PC-9 (cell line): ENCODE measurements at regions not wholly inside any gene's neighbourhood (a gene's known extent, or its start where the extent isn't known, plus 50 kb on each side); places are given as distances from the start of the nearest gene placed in this dataset.

Experiments used
- BruUV-seq: library from RNA; stranded (reverse); fragments of 400-500 nt; replicated peaks from 2 replicates; lab custom pipeline; 2021; lab: Mats Ljungman, UMichigan
- CTCF ChIA-PET: fragments of 300-600 bp; sonication (Branson Sonifier 250); formaldehyde crosslinking; loops from one replicate; lab custom pipeline; 2022; ENCODE audit warnings: antibody characterized with exemption; lab: Charles Lee
- POLR2A ChIA-PET: fragments of 300-600 bp; sonication (Branson Sonifier 250); formaldehyde crosslinking; loops from one replicate; lab custom pipeline; 2022; ENCODE audit warnings: antibody characterized with exemption; ENCODE audit not compliant: unreplicated experiment; lab: Charles Lee
- DNase-seq, 2 experiments: peaks; one replicate each; pipeline versions ENCODE4 v3.0.0 to v3.0.0-alpha.2; 2015 to 2022; ENCODE audit warnings: mixed read lengths in 1 of 2
- H2AFZ ChIP-seq: fragments of 200-600 bp; sonication (generic); 2 replicates; pipeline ENCODE4 v1.8.1; 2017; ENCODE audit warnings: antibody characterized with exemption
- H3F3A ChIP-seq: fragments of 200-600 bp; sonication (generic); 2 replicates; pipeline ENCODE4 v1.8.1; 2017; ENCODE audit warnings: antibody characterized with exemption, mild to moderate bottlenecking, low read depth; ENCODE audit not compliant: insufficient read depth
- H3K27ac ChIP-seq: fragments of 200-600 bp; sonication (generic); 2 replicates; pipeline ENCODE4 v1.6.1; 2016; ENCODE audit warnings: mixed run types
- H3K27me3 ChIP-seq: fragments of 200-600 bp; sonication (generic); 2 replicates; pipeline ENCODE4 v1.6.1; 2016; ENCODE audit warnings: low read depth, mixed run types; ENCODE audit not compliant: insufficient read depth
- H3K36me3 ChIP-seq: fragments of 200-600 bp; sonication (generic); 2 replicates; pipeline ENCODE4 v1.6.1; 2016; ENCODE audit warnings: low read depth, mixed run types
- H3K4me1 ChIP-seq: fragments of 200-600 bp; sonication (generic); replicated peaks from 2 replicates; pipeline ENCODE4 v1.6.1; 2016; ENCODE audit warnings: mixed run types; ENCODE audit not compliant: insufficient read depth
- H3K4me2 ChIP-seq: fragments of 200-600 bp; sonication (generic); 2 replicates; pipeline ENCODE4 v1.6.1; 2017; ENCODE audit warnings: mixed run types
- H3K4me3 ChIP-seq: fragments of 200-600 bp; sonication (generic); 2 replicates; pipeline ENCODE4 v1.6.1; 2016; ENCODE audit warnings: mixed run types
- H3K79me2 ChIP-seq: fragments of 200-600 bp; sonication (generic); 2 replicates; pipeline ENCODE4 v1.6.1; 2017; ENCODE audit warnings: low read depth, mixed run types
- H3K9me2 ChIP-seq: fragments of 200-600 bp; sonication (generic); 2 replicates; pipeline ENCODE4 v1.8.1; 2017; ENCODE audit warnings: mild to moderate bottlenecking; ENCODE audit not compliant: insufficient read depth
- H3K9me3 ChIP-seq: fragments of 200-600 bp; sonication (generic); 2 replicates; pipeline ENCODE4 v1.8.1; 2016; ENCODE audit warnings: low read depth; ENCODE audit not compliant: insufficient read depth
- H4K20me1 ChIP-seq: fragments of 200-600 bp; sonication (generic); 2 replicates; pipeline ENCODE4 v1.8.1; 2017; ENCODE audit not compliant: insufficient read depth
- CTCF ChIP-seq: fragments of 200-600 bp; sonication (generic); conservative IDR thresholded peaks from 2 replicates; pipeline ENCODE4 v1.6.1; 2017; ENCODE audit warnings: mixed run types, antibody characterized with exemption, mild to moderate bottlenecking, moderate library complexity
- EZH2 ChIP-seq: fragments of 200-600 bp; sonication (generic); IDR thresholded peaks from 2 replicates; pipeline ENCODE4 v1.8.0; 2017; ENCODE audit warnings: antibody characterized with exemption, low read depth
- intact Hi-C: fragments of 100-400 bp; cut with micrococcal nuclease; formaldehyde crosslinking; loops from one replicate; pipeline ENCODE4 v1.10.0; 2022; ENCODE audit not compliant: unreplicated experiment

GRCh38 chr12:84596266-84596665 lies 316.3 kb downstream of the SLC6A15 start:
- H3K27me3 ChIP-seq = no peaks in the 10 kb centered on the region
- H2AFZ ChIP-seq = no peak overlapping the region
- TF ChIP-seq EZH2 (no peak), CTCF (no peak)
- ChIA-PET CTCF (interaction anchor here (0.6 kb wide), 1 partner anchor 1912 kb away, joined by 3 read pairs; no protein-coding TSS in a partner anchor), POLR2A (no interaction called here)
- no peaks in the 10 kb centered on the region for H4K20me1 ChIP-seq
- no peaks in the 10 kb centered on the region for H3F3A ChIP-seq
- H3K9me3 ChIP-seq = no peaks in the 10 kb centered on the region; the same call in 1 of the 2 replicates
- DNase-seq = no peak
- H3K27ac ChIP-seq = no peak overlapping the region
- no peaks in the 10 kb centered on the region for H3K36me3 ChIP-seq
- H3K4me3 ChIP-seq = no peak overlapping the region
- H3K4me2 ChIP-seq = no peak overlapping the region
- H3K79me2 ChIP-seq = no peaks in the 10 kb centered on the region
- H3K9me2 ChIP-seq = no peaks in the 10 kb centered on the region; the same call in 1 of the 2 replicates
- intact Hi-C loops = loop anchor here (5.0 kb wide), 1 partner anchor 44 kb away; no protein-coding TSS in a partner anchor
- H3K4me1 ChIP-seq = no peaks in the 10 kb centered on the region
- no TSS peak for BruUV-seq

GRCh38 chr12:84594157-84594556 lies 318.4 kb downstream of the SLC6A15 start:
- no peaks in the 10 kb centered on the region for H3K9me3 ChIP-seq
- H3F3A ChIP-seq = no peaks in the 10 kb centered on the region
- BruUV-seq = no TSS peak
- H4K20me1 ChIP-seq = no peaks in the 10 kb centered on the region
- no peaks in the 10 kb centered on the region for H3K4me1 ChIP-seq
- TF ChIP-seq EZH2 (no peak), CTCF (no peak)
- no peaks in the 10 kb centered on the region for H3K27me3 ChIP-seq
- no peak for DNase-seq
- ChIA-PET POLR2A (no interaction called here), CTCF (no interaction called here)
- H3K4me2 ChIP-seq = no peak overlapping the region
- H2AFZ ChIP-seq = 0 out of 2 replicates have a peak overlapping the region, but pooled peaks have one; percentile 36
- intact Hi-C loops = no loop called here
- H3K36me3 ChIP-seq = no peaks in the 10 kb centered on the region
- H3K9me2 ChIP-seq = no peaks in the 10 kb centered on the region; the same call in 1 of the 2 replicates
- H3K79me2 ChIP-seq = no peaks in the 10 kb centered on the region
- no peak overlapping the region for H3K4me3 ChIP-seq
- no peak overlapping the region for H3K27ac ChIP-seq

GRCh38 chr12:84585776-84586395 lies 326.7 kb downstream of the SLC6A15 start:
- Histone ChIP-seq H3K4me2 (no peak overlapping the region), H3K4me3 (no peak overlapping the region), H3K9me2 (no peaks in the 10 kb centered on the region), H3K36me3 (no peaks in the 10 kb centered on the region), H3K27me3 (no peaks in the 10 kb centered on the region), H3K4me1 (no peaks in the 10 kb centered on the region), H2AFZ (no peak overlapping the region), H3K79me2 (no peaks in the 10 kb centered on the region), H3F3A (no peaks in the 10 kb centered on the region), H3K27ac (no peak overlapping the region), H3K9me3 (no peaks in the 10 kb centered on the region), H4K20me1 (no peaks in the 10 kb centered on the region)
- intact Hi-C loops = no loop called here
- POLR2A ChIA-PET = no interaction called here
- DNase-seq = no peak
- TF ChIP-seq CTCF (no peak), EZH2 (no peak)
- no TSS peak for BruUV-seq
- CTCF ChIA-PET = no interaction called here
